ENCODE measurements at regions not wholly inside any gene's neighbourhood (a gene's known extent, or its start where the extent isn't known, plus 50 kb on each side); places are given as distances from the start of the nearest gene placed in this dataset.

DNA sequence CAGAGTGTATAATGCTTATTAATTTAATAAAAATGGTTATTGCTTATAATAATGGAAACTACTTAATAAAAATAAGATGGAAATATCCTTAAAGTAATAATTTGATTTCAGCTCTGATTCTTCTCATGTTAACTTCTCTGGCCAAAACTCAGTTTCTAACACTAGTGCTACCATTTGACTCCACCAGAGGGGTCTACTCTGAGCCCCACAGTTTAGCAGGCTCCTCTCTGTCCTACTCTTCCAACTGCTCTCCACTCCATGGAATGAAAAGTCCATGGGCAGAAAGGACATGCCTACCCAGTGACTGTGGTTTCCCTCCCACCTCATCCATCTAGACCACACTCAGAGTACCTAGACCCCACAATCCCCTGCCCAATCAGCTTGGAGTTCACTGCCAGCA, 489.1 kb upstream of the CAMK1G start:
- Histone ChIP-seq H3K36me3 (ENCODE audit: control insufficient read depth, insufficient read depth, low read length) (no peaks in the 10 kb centered on the region), H3K4me3 (ENCODE audit: low read length) (no peak overlapping the region)

DNA sequence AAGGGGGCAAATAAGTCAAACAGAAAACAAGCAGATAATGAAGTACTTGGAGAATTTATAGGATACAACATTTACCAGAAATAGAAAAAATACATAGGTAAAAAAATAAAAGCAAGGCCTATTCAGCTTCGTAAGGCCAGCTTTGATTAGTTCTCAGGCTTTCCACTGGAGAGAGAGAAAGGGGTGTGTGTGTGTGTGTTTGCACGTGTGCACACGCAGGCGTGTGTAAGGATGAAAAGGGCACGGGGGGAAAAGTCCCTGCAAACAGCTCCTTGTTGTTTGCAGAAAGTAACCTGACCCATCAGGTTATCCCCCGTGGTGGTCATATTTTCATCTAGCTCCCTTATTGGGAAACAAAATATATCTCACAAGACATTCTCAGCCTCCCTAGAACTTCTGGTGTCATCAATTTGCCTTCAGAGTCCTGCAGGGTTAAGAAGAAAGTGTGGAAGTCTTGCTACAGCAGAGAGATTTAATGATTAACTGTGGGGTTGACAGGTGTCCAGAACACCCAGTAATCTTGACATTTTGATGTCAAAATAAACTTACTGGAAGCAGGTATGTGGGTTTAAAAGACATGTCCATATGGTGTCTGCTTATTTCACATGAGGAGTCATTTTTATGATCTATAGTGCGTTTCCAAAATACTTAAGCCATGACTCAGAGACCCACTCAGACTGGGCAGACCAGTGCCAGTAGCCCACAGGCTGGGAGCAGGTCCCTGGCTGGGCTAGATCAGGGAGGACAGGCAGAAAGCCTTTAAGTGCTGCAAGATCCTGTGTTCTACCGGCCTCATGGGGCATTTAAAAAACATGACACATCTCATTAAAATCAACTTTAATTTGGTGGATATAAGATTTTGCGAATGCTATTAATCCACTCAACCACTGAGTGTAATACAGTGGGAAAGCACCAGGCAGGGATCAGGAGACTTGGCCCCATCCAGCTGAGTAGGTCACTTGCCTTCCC, 487.6 kb upstream of the CAMK1G start:
- Histone ChIP-seq H3K4me3 (ENCODE audit: low read length) (no peak overlapping the region), H2BK120ac (ENCODE audit: low read depth, low read length) (no peak overlapping the region)

More for the DNA sequence above, 489.1 kb upstream of the CAMK1G start:
- Histone ChIP-seq H3K27ac (ENCODE audit: low read depth, low read length) (no peak overlapping the region), H3K79me1 (ENCODE audit: low read length) (no peaks in the 10 kb centered on the region), H2BK15ac (replicated peaks; ENCODE audit: low read depth) (no peak overlapping the region), H4K5ac (ENCODE audit: low read length) (no peak overlapping the region), H3K56ac (ENCODE audit: low read length) (no peak overlapping the region), H2BK120ac (ENCODE audit: low read depth, low read length) (no peak overlapping the region), H3K9ac (ENCODE audit: low read length) (no peak overlapping the region), H3K18ac (ENCODE audit: low read length) (no peak overlapping the region), H3K4me1 (ENCODE audit: control insufficient read depth, low read depth, low read length) (no peaks in the 10 kb centered on the region), H2AK5ac (ENCODE audit: low read length) (no peak overlapping the region), H2BK5ac (ENCODE audit: low read length) (no peak overlapping the region), H3K4me2 (ENCODE audit: low read length) (no peak overlapping the region), H3K4ac (ENCODE audit: low read depth, low read length) (no peak overlapping the region), H3K79me2 (ENCODE audit: control insufficient read depth, insufficient read depth, low read length) (no peaks in the 10 kb centered on the region), H4K8ac (ENCODE audit: low read depth, low read length) (no peak overlapping the region), H3K27me3 (ENCODE audit: insufficient read depth, low read length, poor library complexity) (no peaks in the 10 kb centered on the region), H3K23ac (ENCODE audit: low read length) (no peak overlapping the region)
- peak; percentile 63 for DNase-seq

DNA sequence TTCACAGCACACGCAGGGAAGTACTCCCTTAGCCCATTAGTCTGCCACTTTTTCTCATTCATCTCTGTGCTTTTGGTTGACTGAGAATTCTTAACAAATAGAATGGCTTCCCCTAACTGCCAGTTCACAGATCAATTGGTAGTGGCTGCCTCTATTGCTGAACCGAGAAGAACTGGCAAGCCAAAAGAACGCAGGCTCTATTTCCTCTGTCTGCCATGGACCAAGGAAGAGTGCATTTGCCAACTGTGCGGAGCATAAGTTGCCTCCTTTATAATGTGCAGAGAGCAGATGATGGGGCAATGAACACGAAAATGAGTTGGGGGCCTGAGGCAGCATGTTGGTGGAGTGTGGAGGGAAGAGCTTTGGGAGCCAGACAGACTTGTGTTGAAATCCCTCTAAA, 483.1 kb upstream of the CAMK1G start:
- Histone ChIP-seq H3K18ac (ENCODE audit: low read length) (no peak overlapping the region), H3K4ac (ENCODE audit: low read depth, low read length) (no peak overlapping the region), H3K79me1 (ENCODE audit: low read length) (no peaks in the 10 kb centered on the region), H3K79me2 (ENCODE audit: control insufficient read depth, insufficient read depth, low read length) (no peaks in the 10 kb centered on the region), H3K56ac (ENCODE audit: low read length) (no peak overlapping the region), H3K9ac (ENCODE audit: low read length) (no peak overlapping the region), H3K4me2 (ENCODE audit: low read length) (no peak overlapping the region), H4K8ac (ENCODE audit: low read depth, low read length) (no peak overlapping the region), H3K4me1 (ENCODE audit: control insufficient read depth, low read depth, low read length) (no peaks in the 10 kb centered on the region), H3K27me3 (ENCODE audit: insufficient read depth, low read length, poor library complexity) (no peaks in the 10 kb centered on the region), H2BK120ac (ENCODE audit: low read depth, low read length) (no peak overlapping the region), H3K23ac (ENCODE audit: low read length) (no peak overlapping the region), H2BK5ac (ENCODE audit: low read length) (no peak overlapping the region), H3K27ac (ENCODE audit: low read depth, low read length) (no peak overlapping the region), H2BK15ac (replicated peaks; ENCODE audit: low read depth) (no peak overlapping the region), H2AK5ac (ENCODE audit: low read length) (no peak overlapping the region), H3K4me3 (ENCODE audit: low read length) (no peak overlapping the region), H3K36me3 (ENCODE audit: control insufficient read depth, insufficient read depth, low read length) (no peaks in the 10 kb centered on the region), H4K5ac (ENCODE audit: low read length) (no peak overlapping the region)
- no peak for DNase-seq
- WGBS (ENCODE audit: extremely low coverage, insufficient coverage, low lambda C conversion rate) = no CpG with 5 or more reads among the region's 5 CpGs

More for the DNA sequence above, 487.6 kb upstream of the CAMK1G start:
- H4K8ac ChIP-seq (ENCODE audit: low read depth, low read length) = no peak overlapping the region
- no peak overlapping the region for H3K9ac ChIP-seq (ENCODE audit: low read length)
- no peak overlapping the region for H4K5ac ChIP-seq (ENCODE audit: low read length)
- H3K36me3 ChIP-seq (ENCODE audit: control insufficient read depth, insufficient read depth, low read length) = no peaks in the 10 kb centered on the region
- no peaks in the 10 kb centered on the region for H3K4me1 ChIP-seq (ENCODE audit: control insufficient read depth, low read depth, low read length)
- no peaks in the 10 kb centered on the region for H3K79me1 ChIP-seq (ENCODE audit: low read length)
- no peak overlapping the region for H3K56ac ChIP-seq (ENCODE audit: low read length)
- H3K4ac ChIP-seq (ENCODE audit: low read depth, low read length) = no peak overlapping the region
- WGBS (ENCODE audit: extremely low coverage, insufficient coverage, low lambda C conversion rate) = no CpG with 5 or more reads among the region's 9 CpGs
- no peak overlapping the region for H2BK15ac ChIP-seq (replicated peaks; ENCODE audit: low read depth)
- H3K79me2 ChIP-seq (ENCODE audit: control insufficient read depth, insufficient read depth, low read length) = no peaks in the 10 kb centered on the region
- H3K18ac ChIP-seq (ENCODE audit: low read length) = peak overlapping the region; percentile 75
- no peak overlapping the region for H2AK5ac ChIP-seq (ENCODE audit: low read length)
- H3K23ac ChIP-seq (ENCODE audit: low read length) = no peak overlapping the region
- H3K27ac ChIP-seq (ENCODE audit: low read depth, low read length) = no peak overlapping the region
- no peak overlapping the region for H3K4me2 ChIP-seq (ENCODE audit: low read length)
- no peak overlapping the region for H2BK5ac ChIP-seq (ENCODE audit: low read length)
- no peak for DNase-seq
- no peaks in the 10 kb centered on the region for H3K27me3 ChIP-seq (ENCODE audit: insufficient read depth, low read length, poor library complexity)

DNA sequence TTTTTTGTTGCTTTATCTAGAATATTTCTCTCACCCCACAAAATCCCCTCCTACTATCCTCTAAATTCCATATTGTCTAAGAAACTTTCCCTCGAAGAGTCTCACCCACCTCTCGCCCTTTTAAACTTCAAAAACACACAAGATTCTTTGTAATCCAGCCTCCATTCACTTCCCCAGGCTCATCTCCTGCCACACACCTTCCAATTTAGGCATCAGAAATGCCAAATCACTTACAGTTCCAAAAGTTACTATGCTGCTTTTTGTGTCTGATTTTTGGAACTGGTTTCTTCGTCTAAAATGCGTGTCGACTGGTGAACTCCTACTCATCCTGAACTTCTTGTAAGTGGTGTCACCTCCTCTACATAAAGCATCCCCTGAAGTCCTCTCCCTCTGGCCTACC, 482.4 kb upstream of the CAMK1G start:
- no peak for DNase-seq
- H3K79me1 ChIP-seq (ENCODE audit: low read length) = no peaks in the 10 kb centered on the region

DNA sequence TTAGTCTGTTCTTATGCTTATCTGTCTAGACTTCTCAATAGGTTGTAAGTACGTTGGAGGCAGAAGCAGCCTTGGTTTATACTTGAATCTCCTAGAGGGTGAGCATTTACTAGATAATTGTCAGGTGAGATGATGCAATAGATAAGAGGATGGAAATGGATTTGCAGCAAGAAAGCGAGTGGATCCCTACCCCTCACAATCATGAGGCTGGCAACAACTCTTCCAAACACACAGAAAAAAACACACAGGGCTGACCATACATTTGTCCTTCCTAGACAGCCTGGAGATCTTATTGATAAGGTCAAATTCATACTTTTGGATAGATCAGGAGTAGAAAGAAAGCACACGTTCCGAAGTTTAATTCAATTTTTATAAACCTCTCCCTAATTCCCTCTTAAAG, 481.4 kb upstream of the CAMK1G start:
- Histone ChIP-seq H3K4ac (ENCODE audit: low read depth, low read length) (no peak overlapping the region), H3K18ac (ENCODE audit: low read length) (no peak overlapping the region), H3K36me3 (ENCODE audit: control insufficient read depth, insufficient read depth, low read length) (no peaks in the 10 kb centered on the region), H2BK120ac (ENCODE audit: low read depth, low read length) (no peak overlapping the region), H4K8ac (ENCODE audit: low read depth, low read length) (no peak overlapping the region), H3K56ac (ENCODE audit: low read length) (no peak overlapping the region), H2AK5ac (ENCODE audit: low read length) (no peak overlapping the region), H4K5ac (ENCODE audit: low read length) (no peak overlapping the region), H3K9ac (ENCODE audit: low read length) (no peak overlapping the region), H2BK15ac (replicated peaks; ENCODE audit: low read depth) (no peak overlapping the region), H3K27me3 (ENCODE audit: insufficient read depth, low read length, poor library complexity) (no peaks in the 10 kb centered on the region), H3K4me1 (ENCODE audit: control insufficient read depth, low read depth, low read length) (no peaks in the 10 kb centered on the region), H3K23ac (ENCODE audit: low read length) (no peak overlapping the region), H3K4me3 (ENCODE audit: low read length) (no peak overlapping the region), H2BK5ac (ENCODE audit: low read length) (no peak overlapping the region), H3K27ac (ENCODE audit: low read depth, low read length) (no peak overlapping the region), H3K79me2 (ENCODE audit: control insufficient read depth, insufficient read depth, low read length) (no peaks in the 10 kb centered on the region), H3K79me1 (ENCODE audit: low read length) (no peaks in the 10 kb centered on the region), H3K4me2 (ENCODE audit: low read length) (no peak overlapping the region)
- DNase-seq = no peak
- WGBS (ENCODE audit: extremely low coverage, insufficient coverage, low lambda C conversion rate) = no CpG with 5 or more reads among the region's 4 CpGs

More for the DNA sequence above, 482.4 kb upstream of the CAMK1G start:
- no peak overlapping the region for H2BK120ac ChIP-seq (ENCODE audit: low read depth, low read length)
- no peak overlapping the region for H3K23ac ChIP-seq (ENCODE audit: low read length)
- no peak overlapping the region for H2BK5ac ChIP-seq (ENCODE audit: low read length)
- H3K27me3 ChIP-seq (ENCODE audit: insufficient read depth, low read length, poor library complexity) = no peaks in the 10 kb centered on the region
- no peak overlapping the region for H3K4me2 ChIP-seq (ENCODE audit: low read length)
- no peak overlapping the region for H4K8ac ChIP-seq (ENCODE audit: low read depth, low read length)
- no peak overlapping the region for H3K9ac ChIP-seq (ENCODE audit: low read length)
- no peak overlapping the region for H2BK15ac ChIP-seq (replicated peaks; ENCODE audit: low read depth)
- H2AK5ac ChIP-seq (ENCODE audit: low read length) = no peak overlapping the region
- no peaks in the 10 kb centered on the region for H3K79me2 ChIP-seq (ENCODE audit: control insufficient read depth, insufficient read depth, low read length)
- H3K4me1 ChIP-seq (ENCODE audit: control insufficient read depth, low read depth, low read length) = no peaks in the 10 kb centered on the region
- H3K27ac ChIP-seq (ENCODE audit: low read depth, low read length) = no peak overlapping the region
- H3K36me3 ChIP-seq (ENCODE audit: control insufficient read depth, insufficient read depth, low read length) = no peaks in the 10 kb centered on the region
- H3K18ac ChIP-seq (ENCODE audit: low read length) = no peak overlapping the region
- no peak overlapping the region for H3K56ac ChIP-seq (ENCODE audit: low read length)
- WGBS (ENCODE audit: extremely low coverage, insufficient coverage, low lambda C conversion rate) = 100% methylated on average over 2 of the region's 5 CpGs
- H4K5ac ChIP-seq (ENCODE audit: low read length) = no peak overlapping the region
- H3K4me3 ChIP-seq (ENCODE audit: low read length) = no peak overlapping the region
- no peak overlapping the region for H3K4ac ChIP-seq (ENCODE audit: low read depth, low read length)

DNA sequence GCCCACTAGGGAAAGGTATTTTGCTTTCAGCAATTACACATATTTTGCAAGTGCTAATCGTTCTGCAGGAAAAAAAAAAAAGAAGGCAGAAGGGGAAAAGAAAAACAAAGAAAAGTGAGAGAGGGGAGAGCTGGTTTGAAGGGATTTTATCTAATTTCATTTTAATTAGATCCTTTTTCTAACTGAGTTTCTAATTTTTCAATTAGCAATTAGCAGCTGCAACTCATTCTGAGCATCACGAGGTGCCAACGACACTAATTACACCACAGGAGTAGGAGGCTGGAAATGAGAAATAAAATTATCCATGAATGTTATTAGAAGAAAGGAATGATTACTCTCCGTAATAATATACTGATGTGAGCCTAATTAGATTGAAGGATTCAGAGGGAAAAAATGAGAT, 481.0 kb upstream of the CAMK1G start:
- H3K36me3 ChIP-seq (ENCODE audit: control insufficient read depth, insufficient read depth, low read length) = no peaks in the 10 kb centered on the region
- H3K27ac ChIP-seq (ENCODE audit: low read depth, low read length) = no peak overlapping the region
- H2BK5ac ChIP-seq (ENCODE audit: low read length) = no peak overlapping the region
- no peak overlapping the region for H2BK120ac ChIP-seq (ENCODE audit: low read depth, low read length)
- H3K18ac ChIP-seq (ENCODE audit: low read length) = no peak overlapping the region
- no peak overlapping the region for H4K8ac ChIP-seq (ENCODE audit: low read depth, low read length)
- no peaks in the 10 kb centered on the region for H3K4me1 ChIP-seq (ENCODE audit: control insufficient read depth, low read depth, low read length)
- no peak overlapping the region for H3K9ac ChIP-seq (ENCODE audit: low read length)
- H3K56ac ChIP-seq (ENCODE audit: low read length) = no peak overlapping the region
- H4K5ac ChIP-seq (ENCODE audit: low read length) = no peak overlapping the region
- H2BK15ac ChIP-seq (replicated peaks; ENCODE audit: low read depth) = no peak overlapping the region
- H3K79me1 ChIP-seq (ENCODE audit: low read length) = no peaks in the 10 kb centered on the region
- no peak overlapping the region for H3K23ac ChIP-seq (ENCODE audit: low read length)
- H3K79me2 ChIP-seq (ENCODE audit: control insufficient read depth, insufficient read depth, low read length) = no peaks in the 10 kb centered on the region
- no peaks in the 10 kb centered on the region for H3K27me3 ChIP-seq (ENCODE audit: insufficient read depth, low read length, poor library complexity)
- DNase-seq = no peak
- no peak overlapping the region for H3K4me2 ChIP-seq (ENCODE audit: low read length)
- H3K4me3 ChIP-seq (ENCODE audit: low read length) = no peak overlapping the region
- WGBS (ENCODE audit: extremely low coverage, insufficient coverage, low lambda C conversion rate) = no CpG with 5 or more reads among the region's 4 CpGs
- H3K4ac ChIP-seq (ENCODE audit: low read depth, low read length) = no peak overlapping the region
- no peak overlapping the region for H2AK5ac ChIP-seq (ENCODE audit: low read length)
